ENCODE measurements at regions not wholly inside any gene's neighbourhood (a gene's known extent, or its start where the extent isn't known, plus 50 kb on each side); places are given as distances from the start of the nearest gene placed in this dataset.

DNA sequence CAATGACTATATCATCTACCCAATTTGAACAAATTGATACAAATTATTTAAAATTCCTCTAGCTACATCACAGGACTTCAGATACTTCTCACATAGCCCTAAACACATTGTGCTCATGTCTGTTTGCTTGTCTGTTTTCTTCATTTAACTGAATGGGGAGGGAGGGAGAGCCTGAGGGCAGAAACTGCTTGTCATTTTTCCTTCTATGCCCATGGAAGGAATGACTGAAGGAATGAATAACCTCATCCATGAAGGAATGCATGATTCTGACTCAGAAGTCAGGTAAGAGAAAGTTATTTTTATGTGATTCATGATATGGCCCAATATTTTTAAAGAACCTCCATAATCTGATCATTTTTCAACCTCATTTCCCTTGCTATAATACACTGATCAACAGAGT, 418.0 kb upstream of the PITX2 start:
- Histone ChIP-seq H3K27me3 (no peaks in the 10 kb centered on the region), H3K9me3 (no peaks in the 10 kb centered on the region), H3K36me3 (no peaks in the 10 kb centered on the region), H3K4me3 (no peak overlapping the region), H3K4me1 (no peaks in the 10 kb centered on the region), H3K27ac (no peak overlapping the region)
- DNase-seq (ENCODE audit: low spot score in 2 of 2): no peak
- TF ChIP-seq POLR2A (IDR thresholded peaks at IDR 0.05) (no peak), EP300 (IDR thresholded peaks at IDR 0.05) (no peak), POLR2AphosphoS5 (IDR thresholded peaks at IDR 0.05) (no peak)
- TF ChIP-seq, protein P1, sequence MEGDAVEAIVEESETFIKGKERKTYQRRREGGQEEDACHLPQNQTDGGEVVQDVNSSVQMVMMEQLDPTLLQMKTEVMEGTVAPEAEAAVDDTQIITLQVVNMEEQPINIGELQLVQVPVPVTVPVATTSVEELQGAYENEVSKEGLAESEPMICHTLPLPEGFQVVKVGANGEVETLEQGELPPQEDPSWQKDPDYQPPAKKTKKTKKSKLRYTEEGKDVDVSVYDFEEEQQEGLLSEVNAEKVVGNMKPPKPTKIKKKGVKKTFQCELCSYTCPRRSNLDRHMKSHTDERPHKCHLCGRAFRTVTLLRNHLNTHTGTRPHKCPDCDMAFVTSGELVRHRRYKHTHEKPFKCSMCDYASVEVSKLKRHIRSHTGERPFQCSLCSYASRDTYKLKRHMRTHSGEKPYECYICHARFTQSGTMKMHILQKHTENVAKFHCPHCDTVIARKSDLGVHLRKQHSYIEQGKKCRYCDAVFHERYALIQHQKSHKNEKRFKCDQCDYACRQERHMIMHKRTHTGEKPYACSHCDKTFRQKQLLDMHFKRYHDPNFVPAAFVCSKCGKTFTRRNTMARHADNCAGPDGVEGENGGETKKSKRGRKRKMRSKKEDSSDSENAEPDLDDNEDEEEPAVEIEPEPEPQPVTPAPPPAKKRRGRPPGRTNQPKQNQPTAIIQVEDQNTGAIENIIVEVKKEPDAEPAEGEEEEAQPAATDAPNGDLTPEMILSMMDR (IDR thresholded peaks at IDR 0.05): no peak

DNA sequence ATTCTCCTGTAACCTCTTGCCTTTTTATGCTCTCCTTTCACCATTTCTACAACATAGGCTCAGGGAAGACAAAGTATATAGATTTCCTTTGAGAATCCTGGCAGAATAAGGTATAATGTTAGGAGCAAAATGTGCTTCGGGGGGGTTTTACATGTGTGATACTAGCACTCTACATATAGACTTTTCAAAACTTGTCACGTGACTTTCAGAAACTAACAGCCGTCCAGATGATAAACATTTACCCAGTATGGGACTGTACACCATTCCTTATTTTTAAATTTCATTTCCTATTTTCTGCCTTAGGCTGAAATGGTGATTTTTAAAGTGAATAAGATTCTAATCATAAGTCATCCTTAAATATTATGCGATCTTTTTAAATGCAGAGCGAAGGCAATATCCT, 420.4 kb upstream of the PITX2 start:
- TF ChIP-seq POLR2AphosphoS5 (IDR thresholded peaks at IDR 0.05) (no peak), POLR2A (IDR thresholded peaks at IDR 0.05) (no peak), EP300 (IDR thresholded peaks at IDR 0.05) (no peak)
- TF ChIP-seq, protein P1 (IDR thresholded peaks at IDR 0.05): no peak
- H3K27ac ChIP-seq: no peak overlapping the region
- H3K4me1 ChIP-seq: no peaks in the 10 kb centered on the region
- no peaks in the 10 kb centered on the region for H3K36me3 ChIP-seq
- H3K9me3 ChIP-seq: no peaks in the 10 kb centered on the region
- DNase-seq (ENCODE audit: low spot score in 2 of 2): no peak
- no peak overlapping the region for H3K4me3 ChIP-seq
- WGBS: 60% methylated on average over 5 of the region's 5 CpGs
- H3K27me3 ChIP-seq: no peaks in the 10 kb centered on the region

DNA sequence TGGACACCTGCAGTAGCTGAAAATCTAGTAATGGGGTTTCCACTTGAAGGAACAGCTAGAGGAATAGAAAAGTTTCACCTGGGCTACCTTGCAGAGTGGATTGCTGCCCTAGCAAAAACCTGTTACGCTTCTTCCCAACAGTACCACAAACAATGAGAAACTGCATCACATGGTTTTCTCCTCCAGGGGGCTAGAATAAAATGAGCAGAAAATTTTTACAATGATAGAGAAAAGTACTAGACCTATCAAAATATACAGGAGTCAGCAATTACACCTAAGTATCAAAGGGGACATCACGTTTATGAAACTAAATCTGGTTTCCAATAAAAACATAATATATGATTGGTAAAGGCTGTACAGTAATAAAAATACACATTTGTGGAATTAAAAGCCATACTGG, 423.1 kb upstream of the PITX2 start:
- DNase-seq (ENCODE audit: low spot score in 2 of 2): no peak
- Histone ChIP-seq H3K4me1 (no peaks in the 10 kb centered on the region), H3K4me3 (no peak overlapping the region), H3K27me3 (no peaks in the 10 kb centered on the region), H3K27ac (no peak overlapping the region), H3K9me3 (peaks cover 3% of the 10 kb centered on the region), H3K36me3 (no peaks in the 10 kb centered on the region)
- TF ChIP-seq EP300 (IDR thresholded peaks at IDR 0.05): no peak
- TF ChIP-seq POLR2A (IDR thresholded peaks at IDR 0.05): no peak
- no peak for TF ChIP-seq POLR2AphosphoS5 (IDR thresholded peaks at IDR 0.05)
- TF ChIP-seq, protein P1 (IDR thresholded peaks at IDR 0.05): no peak
- WGBS: 84% methylated on average over 2 of the region's 2 CpGs

DNA sequence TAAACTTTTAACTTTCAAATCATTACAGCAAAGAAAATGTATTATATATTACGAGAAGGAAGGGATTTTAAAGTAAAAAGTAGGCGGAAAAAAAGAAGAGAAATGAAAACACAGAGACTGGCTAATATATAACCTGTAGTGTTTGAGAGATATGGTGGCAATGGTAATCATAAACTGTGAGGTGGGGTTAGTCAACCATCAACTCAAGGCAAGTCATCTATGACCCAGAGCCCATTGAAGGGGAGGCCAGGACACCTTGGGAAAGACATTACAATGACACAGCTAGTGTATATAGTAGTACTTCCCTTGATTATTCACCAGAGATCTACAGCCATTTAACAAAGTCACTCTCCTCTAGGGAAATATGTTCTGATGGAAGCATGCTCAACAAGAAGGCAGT, 423.9 kb upstream of the PITX2 start:
- H3K36me3 ChIP-seq: no peaks in the 10 kb centered on the region
- H3K4me3 ChIP-seq: no peak overlapping the region
- no peak overlapping the region for H3K27ac ChIP-seq
- 80% methylated on average over 2 of the region's 2 CpGs for WGBS
- H3K27me3 ChIP-seq: no peaks in the 10 kb centered on the region
- no peak for DNase-seq (ENCODE audit: low spot score in 2 of 2)
- no peaks in the 10 kb centered on the region for H3K4me1 ChIP-seq
- peaks cover 7% of the 10 kb centered on the region for H3K9me3 ChIP-seq
- TF ChIP-seq POLR2AphosphoS5 (IDR thresholded peaks at IDR 0.05) (no peak), EP300 (IDR thresholded peaks at IDR 0.05) (no peak)
- TF ChIP-seq, protein P1 (IDR thresholded peaks at IDR 0.05): no peak

- no peaks in the 10 kb centered on the region for H3K27me3 ChIP-seq
- H3K36me3 ChIP-seq: no peaks in the 10 kb centered on the region
- H3K9me3 ChIP-seq: peaks cover 7% of the 10 kb centered on the region
- TF ChIP-seq EP300 (IDR thresholded peaks at IDR 0.05) (no peak), POLR2AphosphoS5 (IDR thresholded peaks at IDR 0.05) (no peak)
- 92% methylated on average over 2 of the region's 5 CpGs for WGBS
- no peaks in the 10 kb centered on the region for H3K4me1 ChIP-seq
- H3K27ac ChIP-seq: no peak overlapping the region
- H3K4me3 ChIP-seq: no peak overlapping the region
- DNase-seq (ENCODE audit: low spot score in 2 of 2): no peak
These were observed 425.4 kb upstream of the PITX2 start for GRCh38 chr4:111048316-111048715.

DNA sequence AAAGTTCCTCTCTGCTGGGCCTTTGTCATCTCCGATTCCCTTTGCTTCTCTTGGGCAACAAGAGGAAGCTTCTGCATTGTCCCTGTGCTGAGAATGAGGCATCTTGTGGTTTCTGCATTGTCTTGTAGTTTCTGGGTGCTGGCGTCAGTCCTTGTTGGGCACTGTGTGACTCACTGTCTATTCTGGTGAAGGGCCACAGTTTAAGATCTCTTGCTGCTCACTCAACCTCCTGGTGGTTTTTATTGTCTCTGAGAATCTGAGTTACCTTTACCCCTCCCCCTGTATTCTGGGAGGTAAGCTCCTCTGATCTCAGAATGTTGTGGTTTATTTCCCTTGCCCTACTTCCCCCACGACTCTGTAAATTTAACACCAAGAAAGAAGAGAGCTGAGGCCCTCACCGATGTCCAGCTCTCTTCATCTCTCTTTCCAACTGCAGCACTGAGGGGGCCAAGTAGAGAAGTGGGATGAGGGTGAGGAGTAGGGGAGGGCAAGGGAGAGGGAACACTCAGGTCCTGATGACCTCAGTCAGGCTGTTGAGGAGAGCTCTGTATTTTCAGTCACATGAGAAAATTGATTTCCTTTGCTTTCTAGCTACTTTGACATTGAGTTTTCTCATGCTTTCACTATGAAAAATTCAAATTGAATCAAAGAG, 441.6 kb upstream of the PITX2 start:
- TF ChIP-seq EP300 (IDR thresholded peaks at IDR 0.05) (no peak), POLR2AphosphoS5 (IDR thresholded peaks at IDR 0.05) (no peak), POLR2A (IDR thresholded peaks at IDR 0.05) (no peak)
- TF ChIP-seq, protein P1 (IDR thresholded peaks at IDR 0.05): no peak
- WGBS: 86% methylated on average over 4 of the region's 4 CpGs
- Histone ChIP-seq H3K9me3 (no peaks in the 10 kb centered on the region), H3K4me1 (no peaks in the 10 kb centered on the region), H3K36me3 (no peaks in the 10 kb centered on the region), H3K27me3 (no peaks in the 10 kb centered on the region), H3K4me3 (no peak overlapping the region), H3K27ac (no peak overlapping the region)
- no peak for DNase-seq (ENCODE audit: low spot score in 2 of 2)

All from suprapubic skin (tissue), 4 donors.